Osteoblast (primary cell): ENCODE measurements at regions not wholly inside any gene's neighbourhood (a gene's known extent, or its start where the extent isn't known, plus 50 kb on each side); places are given as distances from the start of the nearest gene placed in this dataset.

Experiments
- DNase-seq: peaks from one replicate; pipeline ENCODE4 v3.0.0; 2011; ENCODE audit warnings: low spot score, mixed read lengths; ENCODE audit not compliant: insufficient read length; ENCODE audit errors: missing footprints
- H2AFZ ChIP-seq: 2 replicates; pipeline ENCODE4 v1.6.0; 2011; ENCODE audit warnings: mild to moderate bottlenecking, low read length
- H3K27ac ChIP-seq: 2 replicates; pipeline ENCODE4 v1.5.1; 2011; ENCODE audit warnings: mild to moderate bottlenecking, low read depth, low read length, moderate library complexity
- H3K27me3 ChIP-seq: 2 replicates; pipeline ENCODE4 v1.6.0; 2012; ENCODE audit warnings: mild to moderate bottlenecking, control low read depth, inconsistent platforms, low read length, moderate library complexity; ENCODE audit not compliant: insufficient read depth
- H3K36me3 ChIP-seq: 2 replicates; pipeline ENCODE4 v1.5.1; 2011; ENCODE audit warnings: mild to moderate bottlenecking, low read length, control low read depth, moderate library complexity; ENCODE audit not compliant: insufficient read depth
- H3K4me1 ChIP-seq: 2 replicates; pipeline ENCODE4 v1.5.1; 2011; ENCODE audit warnings: mild to moderate bottlenecking, low read length, control low read depth, moderate library complexity; ENCODE audit not compliant: insufficient read depth
- H3K4me2 ChIP-seq: 2 replicates; pipeline ENCODE4 v1.6.0; 2011; ENCODE audit warnings: mild to moderate bottlenecking, low read length; ENCODE audit not compliant: insufficient read depth
- H3K4me3 ChIP-seq: fragments of 200-600 bp; sonication (generic); 3 replicates; pipeline ENCODE4 v1.5.1; 2012; ENCODE audit warnings: mild to moderate bottlenecking, low read length, inconsistent platforms; ENCODE audit not compliant: insufficient read depth
- H3K79me2 ChIP-seq: 2 replicates; pipeline ENCODE4 v1.6.0; 2012; ENCODE audit warnings: mild to moderate bottlenecking, low read length, control low read depth, inconsistent platforms; ENCODE audit not compliant: insufficient read depth
- H3K9me3 ChIP-seq: 2 replicates; pipeline ENCODE4 v1.5.1; 2011; ENCODE audit warnings: low read depth, low read length, control low read depth
- H4K20me1 ChIP-seq: 2 replicates; pipeline ENCODE4 v1.6.0; 2012; ENCODE audit warnings: mild to moderate bottlenecking, low read length, control low read depth; ENCODE audit not compliant: insufficient read depth
- CTCF ChIP-seq: IDR thresholded peaks from 2 replicates; pipeline ENCODE4 v1.5.1; 2011; ENCODE audit warnings: mild to moderate bottlenecking, low read depth, low read length, moderate library complexity; ENCODE audit errors: extremely low read depth

GRCh38 chrX:20479896-20480295 lies 213.2 kb upstream of the RPS6KA3 start:
- H3K4me1 ChIP-seq, result no peaks in the 10 kb centered on the region

GRCh38 chrX:20479048-20479447 lies 212.3 kb upstream of the RPS6KA3 start:
- Histone ChIP-seq H4K20me1 (no peaks in the 10 kb centered on the region), H3K27me3 (no peaks in the 10 kb centered on the region), H3K9me3 (no peaks in the 10 kb centered on the region), H3K36me3 (no peaks in the 10 kb centered on the region), H3K4me1 (no peaks in the 10 kb centered on the region), H2AFZ (no peak overlapping the region), H3K4me3 (no peak overlapping the region), H3K79me2 (no peaks in the 10 kb centered on the region), H3K27ac (no peak overlapping the region), H3K4me2 (no peak overlapping the region)
- DNase-seq, result no peak
- TF ChIP-seq CTCF, result no peak

More at GRCh38 chrX:20479896-20480295, 213.2 kb upstream of the RPS6KA3 start:
- H2AFZ ChIP-seq, result no peak overlapping the region
- no peaks in the 10 kb centered on the region for H4K20me1 ChIP-seq
- H3K27ac ChIP-seq, result no peak overlapping the region
- TF ChIP-seq CTCF, result no peak
- H3K9me3 ChIP-seq, result no peaks in the 10 kb centered on the region
- no peaks in the 10 kb centered on the region for H3K79me2 ChIP-seq
- no peak overlapping the region for H3K4me3 ChIP-seq
- DNase-seq, result no peak
- H3K27me3 ChIP-seq, result no peaks in the 10 kb centered on the region
- no peaks in the 10 kb centered on the region for H3K36me3 ChIP-seq
- no peak overlapping the region for H3K4me2 ChIP-seq

- Histone ChIP-seq H3K9me3 (no peaks in the 10 kb centered on the region), H4K20me1 (no peaks in the 10 kb centered on the region), H2AFZ (no peak overlapping the region), H3K27ac (no peak overlapping the region), H3K4me2 (no peak overlapping the region), H3K79me2 (no peaks in the 10 kb centered on the region), H3K4me1 (no peaks in the 10 kb centered on the region), H3K4me3 (no peak overlapping the region), H3K27me3 (no peaks in the 10 kb centered on the region), H3K36me3 (no peaks in the 10 kb centered on the region)
- no peak for DNase-seq
- no peak for TF ChIP-seq CTCF
Measured at GRCh38 chrX:20477836-20478524, 211.3 kb upstream of the RPS6KA3 start.

- Histone ChIP-seq H2AFZ (no peak overlapping the region), H3K27me3 (no peaks in the 10 kb centered on the region), H3K36me3 (no peaks in the 10 kb centered on the region), H4K20me1 (no peaks in the 10 kb centered on the region), H3K79me2 (no peaks in the 10 kb centered on the region), H3K4me2 (no peak overlapping the region), H3K4me1 (no peaks in the 10 kb centered on the region), H3K27ac (no peak overlapping the region), H3K9me3 (no peaks in the 10 kb centered on the region), H3K4me3 (no peak overlapping the region)
- no peak for DNase-seq
- no peak for TF ChIP-seq CTCF
Measured at GRCh38 chrX:20477219-20477618, 210.5 kb upstream of the RPS6KA3 start.
